H9 (cell line): ENCODE measurements at regions not wholly inside any gene's neighbourhood (a gene's known extent, or its start where the extent isn't known, plus 50 kb on each side); places are given as distances from the start of the nearest gene placed in this dataset.
A peak's percentile ranks its signal among the peaks of the same experiment; 100 is the strongest.

Experiments used
- DNase-seq: peaks from one replicate; pipeline ENCODE4 v3.0.0-alpha.2; 2017
- H2AFZ ChIP-seq: one replicate; pipeline ENCODE4 v1.6.1; 2013; ENCODE audit warnings: mild to moderate bottlenecking, low read length, control low read depth, moderate library complexity
- H2AK5ac ChIP-seq: 2 replicates; pipeline ENCODE4 v1.6.1; 2013; ENCODE audit warnings: low read length, control low read depth, mixed read lengths; ENCODE audit not compliant: insufficient read length
- H2BK120ac ChIP-seq: one replicate; pipeline ENCODE4 v1.6.1; 2013; ENCODE audit warnings: low read depth, mild to moderate bottlenecking, low read length, control low read depth, inconsistent platforms; ENCODE audit not compliant: poor library complexity, severe bottlenecking
- H2BK12ac ChIP-seq: 2 replicates; pipeline ENCODE4 v1.6.1; 2013; ENCODE audit warnings: low read length, control low read depth, mixed read lengths, low read depth; ENCODE audit not compliant: insufficient read length
- H2BK15ac ChIP-seq: 2 replicates; pipeline ENCODE4 v1.6.1; 2013; ENCODE audit warnings: low read depth, low read length, control low read depth
- H2BK20ac ChIP-seq: one replicate; pipeline ENCODE4 v1.6.1; 2013; ENCODE audit warnings: low read depth, mild to moderate bottlenecking, low read length, control low read depth, inconsistent platforms; ENCODE audit not compliant: poor library complexity, severe bottlenecking
- H2BK5ac ChIP-seq: 2 replicates; pipeline ENCODE4 v1.6.1; 2013; ENCODE audit warnings: low read length, control low read depth, mixed read lengths; ENCODE audit not compliant: insufficient read length
- H3K14ac ChIP-seq: 2 replicates; pipeline ENCODE4 v1.6.1; 2013; ENCODE audit warnings: low read length, control low read depth; ENCODE audit not compliant: insufficient read depth
- H3K18ac ChIP-seq: 2 replicates; pipeline ENCODE4 v1.6.1; 2013; ENCODE audit warnings: low read depth, mild to moderate bottlenecking, mixed read lengths, low read length, control low read depth; ENCODE audit not compliant: insufficient read length
- H3K23ac ChIP-seq: 2 replicates; pipeline ENCODE4 v1.6.1; 2013; ENCODE audit warnings: low read length, control low read depth, mixed read lengths, low read depth; ENCODE audit not compliant: insufficient read length
- H3K23me2 ChIP-seq: 2 replicates; pipeline ENCODE4 v1.6.1; 2013; ENCODE audit warnings: low read depth, mild to moderate bottlenecking, mixed read lengths, low read length, control low read depth; ENCODE audit not compliant: insufficient read length, poor library complexity, severe bottlenecking
- H3K27ac ChIP-seq: 2 replicates; pipeline ENCODE4 v1.5.1; 2013; ENCODE audit warnings: low read length, control low read depth, mixed read lengths, low read depth; ENCODE audit not compliant: insufficient read length
- H3K27me3 ChIP-seq: 2 replicates; pipeline ENCODE4 v1.6.1; 2013; ENCODE audit warnings: low read length, control low read depth, inconsistent platforms; ENCODE audit not compliant: insufficient read depth
- H3K4ac ChIP-seq: 2 replicates; pipeline ENCODE4 v1.6.1; 2013; ENCODE audit warnings: low read depth, mild to moderate bottlenecking, control low read depth, inconsistent platforms, low read length, moderate library complexity
- H3K4me1 ChIP-seq: 2 replicates; pipeline ENCODE4 v1.6.1; 2013; ENCODE audit warnings: low read length, control low read depth, inconsistent platforms; ENCODE audit not compliant: insufficient read depth
- H3K4me2 ChIP-seq: 2 replicates; pipeline ENCODE4 v1.6.1; 2013; ENCODE audit warnings: low read length, control low read depth, mixed read lengths; ENCODE audit not compliant: insufficient read length, insufficient read depth
- H3K56ac ChIP-seq: 2 replicates; pipeline ENCODE4 v1.6.1; 2013; ENCODE audit warnings: low read depth, mild to moderate bottlenecking, mixed read lengths, low read length, control low read depth; ENCODE audit not compliant: insufficient read length
- H3K79me1 ChIP-seq: 2 replicates; pipeline ENCODE4 v1.6.1; 2013; ENCODE audit warnings: low read depth, mild to moderate bottlenecking, moderate library complexity, low read length, control low read depth, inconsistent platforms; ENCODE audit not compliant: insufficient read depth, poor library complexity, severe bottlenecking
- H3K79me2 ChIP-seq: 2 replicates; pipeline ENCODE4 v1.6.1; 2013; ENCODE audit warnings: low read length, control low read depth, inconsistent platforms; ENCODE audit not compliant: insufficient read depth
- H3K9ac ChIP-seq: 2 replicates; pipeline ENCODE4 v1.6.1; 2013; ENCODE audit warnings: low read length, control low read depth, mixed read lengths; ENCODE audit not compliant: insufficient read length; ENCODE audit errors: extremely low read depth
- H3K9me3 ChIP-seq: one replicate; pipeline ENCODE4 v1.6.1; 2013; ENCODE audit warnings: low read depth, low read length, inconsistent platforms; ENCODE audit not compliant: control insufficient read depth
- H3T11ph ChIP-seq: one replicate; pipeline ENCODE4 v1.6.1; 2013; ENCODE audit warnings: mild to moderate bottlenecking, low read length, control low read depth, inconsistent platforms
- H4K20me1 ChIP-seq: one replicate; pipeline ENCODE4 v1.6.1; 2013; ENCODE audit not compliant: control insufficient read depth, insufficient read length, insufficient read depth
- H4K5ac ChIP-seq: 2 replicates; pipeline ENCODE4 v1.6.1; 2013; ENCODE audit warnings: low read depth, mild to moderate bottlenecking, mixed read lengths, low read length, control low read depth; ENCODE audit not compliant: insufficient read length
- H4K8ac ChIP-seq: replicated peaks from 2 replicates; pipeline ENCODE4 v1.6.1; 2013; ENCODE audit warnings: low read length, control low read depth, mixed read lengths, low read depth; ENCODE audit not compliant: insufficient read length
- H4K91ac ChIP-seq: 2 replicates; pipeline ENCODE4 v1.6.1; 2013; ENCODE audit warnings: low read depth, mild to moderate bottlenecking, moderate library complexity, mixed read lengths, low read length, control low read depth; ENCODE audit not compliant: insufficient read length
- H3K27ac Mint-ChIP-seq, 3 experiments: 2 replicates in 2 of 3; 3 replicates in 1 of 3; pipeline ENCODE4 v1.8.0; 2020 to 2021; ENCODE audit warnings: mixed read lengths in 3 of 3, mild to moderate bottlenecking in 1 of 3, moderate library complexity in 1 of 3
- H3K27me3 Mint-ChIP-seq: 2 replicates; pipeline ENCODE4 v1.8.0; 2021; ENCODE audit warnings: low read depth, mild to moderate bottlenecking, moderate library complexity, mixed read lengths
- H3K36me3 Mint-ChIP-seq, 3 experiments: 2 replicates in 2 of 3; 3 replicates in 1 of 3; pipeline ENCODE4 v1.8.0; 2020 to 2021; ENCODE audit warnings: low read depth in 3 of 3, mixed read lengths in 3 of 3; ENCODE audit not compliant: insufficient read depth in 1 of 3
- H3K4me1 Mint-ChIP-seq, 2 experiments: 2 replicates each; pipeline ENCODE4 v1.8.0; 2020; ENCODE audit warnings: mixed read lengths in 2 of 2
- H3K4me3 Mint-ChIP-seq, 2 experiments: 2 replicates in 1 of 2; 3 replicates in 1 of 2; pipeline ENCODE4 v1.8.0; 2020 to 2021; ENCODE audit warnings: mild to moderate bottlenecking in 2 of 2, mixed read lengths in 2 of 2, moderate library complexity in 1 of 2
- H3K9me3 Mint-ChIP-seq, 2 experiments: 2 replicates in 1 of 2; 3 replicates in 1 of 2; pipeline ENCODE4 v1.8.0; 2020; ENCODE audit warnings: mild to moderate bottlenecking in 2 of 2, mixed read lengths in 2 of 2, moderate library complexity in 1 of 2
- CTCF ChIP-seq: fragments of 200-600 bp; sonication (generic); conservative IDR thresholded peaks from 3 replicates; pipeline ENCODE4 v1.8.0; 2021; ENCODE audit warnings: antibody characterized with exemption, mild to moderate bottlenecking
- WGBS: extraction: QIAGEN DNeasy Blood & Tissue Kit; methylation state at CpG from one replicate; pipeline ENCODE4 v1.1.7; 2013; ENCODE audit warnings: missing lambda C conversion rate, low lambda C conversion rate, mixed read lengths; ENCODE audit not compliant: insufficient read length; ENCODE audit errors: extremely low coverage; 5-methylcytosine and 5-hydroxymethylcytosine counted together

DNA sequence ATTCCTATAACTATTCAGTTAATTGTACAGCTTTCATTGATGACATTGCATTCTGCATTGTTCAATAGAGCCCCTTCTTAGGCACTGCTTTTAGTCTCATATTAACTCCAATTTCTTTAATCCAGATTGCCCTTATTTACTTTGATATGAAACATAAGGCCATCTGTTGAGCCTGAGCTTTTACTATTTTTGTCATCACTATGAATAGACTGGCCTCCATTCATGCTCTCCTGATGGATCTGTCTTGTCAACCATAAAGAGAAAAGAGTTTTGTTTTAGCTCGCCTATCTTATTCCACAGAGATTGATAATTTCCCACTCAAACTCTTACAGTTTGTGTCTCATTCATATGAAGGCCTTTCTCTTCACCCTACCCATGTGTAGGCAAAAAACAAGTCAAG, 159.2 kb upstream of the DTNA start:
- no peak overlapping the region for H3K4ac ChIP-seq

More for the DNA sequence above, 159.2 kb upstream of the DTNA start:
- H3K79me1 ChIP-seq: no peaks in the 10 kb centered on the region
- Mint-ChIP-seq H3K36me3 (peaks cover 4 to 5% (median 5%) of the 10 kb centered on the region in 3 experiments; a peak in 4 of 7 replicates), H3K4me1 (peaks cover 50 to 55% of the 10 kb centered on the region in 2 experiments), H3K9me3 (peaks cover 5 to 6% of the 10 kb centered on the region in 2 experiments; a peak in 4 of 5 replicates), H3K27ac (peak overlapping the region in 1 of 3 experiments; percentile 22; a peak in 1 of 7 replicates), H3K27me3 (no peaks in the 10 kb centered on the region), H3K4me3 (no peak overlapping the region)
- H2BK15ac ChIP-seq: no peak overlapping the region
- H4K91ac ChIP-seq: no peak overlapping the region
- H3K56ac ChIP-seq: no peak overlapping the region
- no peaks in the 10 kb centered on the region for H4K20me1 ChIP-seq
- no peak overlapping the region for H2BK12ac ChIP-seq
- H3K9ac ChIP-seq: no peak overlapping the region
- no peak overlapping the region for H2AFZ ChIP-seq
- H3K4me2 ChIP-seq: no peak overlapping the region
- H4K8ac ChIP-seq: no peak overlapping the region
- no peaks in the 10 kb centered on the region for H3K27me3 ChIP-seq
- no CpG with 5 or more reads among the region's 1 CpG for WGBS
- H3K23me2 ChIP-seq: no peaks in the 10 kb centered on the region
- no peak for DNase-seq
- no peak overlapping the region for H3K18ac ChIP-seq
- no peak overlapping the region for H3K23ac ChIP-seq
- H3K14ac ChIP-seq: no peak overlapping the region
- H3K27ac ChIP-seq: no peak overlapping the region
- no peak overlapping the region for H2BK120ac ChIP-seq
- TF ChIP-seq CTCF: no peak
- H2BK20ac ChIP-seq: no peak overlapping the region
- H3K4me1 ChIP-seq: peaks cover 4% of the 10 kb centered on the region; the same call in 1 of the 2 replicates
- H2BK5ac ChIP-seq: no peak overlapping the region
- no peaks in the 10 kb centered on the region for H3K9me3 ChIP-seq
- H4K5ac ChIP-seq: no peak overlapping the region
- H2AK5ac ChIP-seq: no peak overlapping the region
- no peaks in the 10 kb centered on the region for H3K79me2 ChIP-seq
- H3T11ph ChIP-seq: no peak overlapping the region
